ENCODE measurements at regions not wholly inside any gene's neighbourhood (a gene's known extent, or its start where the extent isn't known, plus 50 kb on each side); places are given as distances from the start of the nearest gene placed in this dataset.

DNA sequence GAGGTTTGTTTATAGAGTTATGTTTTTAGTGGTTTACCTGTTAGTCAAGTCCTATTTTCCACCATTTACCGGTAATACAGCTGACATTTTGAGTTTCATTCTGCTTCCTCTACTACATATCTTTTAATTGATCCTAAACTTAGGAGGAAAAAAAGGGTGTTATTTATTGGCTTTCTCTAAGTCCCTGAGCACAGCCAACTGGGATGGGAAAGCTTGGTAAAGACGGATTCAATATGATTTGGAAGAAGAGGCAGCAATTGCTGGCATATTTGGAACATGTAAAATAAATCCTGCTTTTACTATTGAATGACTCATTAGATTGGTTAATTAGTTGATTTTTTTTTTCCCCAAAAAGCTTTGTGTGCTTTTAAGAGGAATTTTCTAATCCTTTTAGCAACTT, 475.7 kb downstream of the PRKD1 start:
- intact Hi-C loops (cut with micrococcal nuclease), result no loop called here
- H3K4me3 ChIP-seq, result no peak overlapping the region
- H3K36me3 ChIP-seq, result no peaks in the 10 kb centered on the region
- no peak overlapping the region for H3K27ac ChIP-seq (replicated peaks)
- H3K27me3 ChIP-seq (ENCODE audit: low read depth), result no peaks in the 10 kb centered on the region
- no peaks in the 10 kb centered on the region for H3K9me3 ChIP-seq (replicated peaks)
- TF ChIP-seq, protein P1, sequence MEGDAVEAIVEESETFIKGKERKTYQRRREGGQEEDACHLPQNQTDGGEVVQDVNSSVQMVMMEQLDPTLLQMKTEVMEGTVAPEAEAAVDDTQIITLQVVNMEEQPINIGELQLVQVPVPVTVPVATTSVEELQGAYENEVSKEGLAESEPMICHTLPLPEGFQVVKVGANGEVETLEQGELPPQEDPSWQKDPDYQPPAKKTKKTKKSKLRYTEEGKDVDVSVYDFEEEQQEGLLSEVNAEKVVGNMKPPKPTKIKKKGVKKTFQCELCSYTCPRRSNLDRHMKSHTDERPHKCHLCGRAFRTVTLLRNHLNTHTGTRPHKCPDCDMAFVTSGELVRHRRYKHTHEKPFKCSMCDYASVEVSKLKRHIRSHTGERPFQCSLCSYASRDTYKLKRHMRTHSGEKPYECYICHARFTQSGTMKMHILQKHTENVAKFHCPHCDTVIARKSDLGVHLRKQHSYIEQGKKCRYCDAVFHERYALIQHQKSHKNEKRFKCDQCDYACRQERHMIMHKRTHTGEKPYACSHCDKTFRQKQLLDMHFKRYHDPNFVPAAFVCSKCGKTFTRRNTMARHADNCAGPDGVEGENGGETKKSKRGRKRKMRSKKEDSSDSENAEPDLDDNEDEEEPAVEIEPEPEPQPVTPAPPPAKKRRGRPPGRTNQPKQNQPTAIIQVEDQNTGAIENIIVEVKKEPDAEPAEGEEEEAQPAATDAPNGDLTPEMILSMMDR (IDR thresholded peaks at IDR 0.05; ENCODE audit: borderline replicate concordance), result no peak
- DNase-seq, result no peak
- no peaks in the 10 kb centered on the region for H3K4me1 ChIP-seq

DNA sequence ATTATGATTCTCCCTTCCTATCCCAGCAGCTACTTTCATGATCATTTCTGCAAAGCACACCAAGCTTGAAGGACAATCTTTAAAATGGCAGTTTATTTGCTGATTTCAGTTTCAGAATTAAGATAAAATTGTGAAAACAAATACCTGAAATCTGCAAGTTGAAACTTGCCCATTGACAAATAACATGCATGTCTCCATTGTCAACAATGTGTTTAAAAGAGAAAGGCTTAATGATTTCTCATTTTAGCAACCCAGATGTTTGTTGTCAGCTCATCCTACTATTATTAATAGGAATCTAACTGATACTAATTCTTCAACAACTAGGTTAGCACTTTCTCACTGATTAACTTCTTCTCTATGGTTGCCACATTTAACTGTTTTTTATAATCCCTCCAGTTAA, 474.6 kb downstream of the PRKD1 start:
- Histone ChIP-seq H3K9me3 (replicated peaks) (no peaks in the 10 kb centered on the region), H3K27me3 (ENCODE audit: low read depth) (no peaks in the 10 kb centered on the region), H3K27ac (replicated peaks) (no peak overlapping the region), H3K36me3 (no peaks in the 10 kb centered on the region), H3K4me1 (no peaks in the 10 kb centered on the region), H3K4me3 (no peak overlapping the region)
- intact Hi-C loops (cut with micrococcal nuclease), result no loop called here
- TF ChIP-seq, protein P1 (IDR thresholded peaks at IDR 0.05; ENCODE audit: borderline replicate concordance), result no peak
- no peak for DNase-seq

DNA sequence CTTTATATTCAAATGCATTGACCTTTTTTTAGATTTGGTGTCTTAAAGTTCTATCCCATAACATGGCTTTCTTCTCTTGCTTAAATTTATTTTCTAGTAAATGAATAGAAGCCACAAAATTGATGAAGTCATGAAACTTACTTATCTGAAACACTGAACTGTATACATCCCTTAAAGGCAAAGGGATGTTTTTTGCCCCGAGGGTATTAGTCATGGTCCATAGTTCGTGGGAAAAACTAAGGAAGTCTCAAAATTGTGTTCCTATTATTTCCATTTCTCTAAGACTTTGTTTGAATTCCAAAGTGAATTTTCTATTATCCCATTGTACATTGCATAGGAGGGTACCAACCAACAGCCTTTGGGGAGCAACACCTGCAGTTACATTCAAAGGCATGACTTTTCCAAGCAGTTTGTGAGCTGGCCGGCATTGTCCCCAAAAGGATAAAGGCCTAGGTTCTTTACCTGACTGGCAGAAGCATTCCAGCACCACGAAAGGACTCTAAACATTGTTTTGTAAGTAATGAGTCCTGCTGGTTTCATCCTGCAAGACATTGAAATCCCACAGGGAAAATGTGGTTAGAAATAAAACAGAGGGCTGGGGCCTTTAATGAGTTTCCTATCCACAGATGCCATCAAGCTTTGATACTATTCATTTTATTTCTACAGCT, 473.5 kb downstream of the PRKD1 start:
- DNase-seq, result no peak
- Histone ChIP-seq H3K36me3 (no peaks in the 10 kb centered on the region), H3K4me3 (no peak overlapping the region), H3K27ac (replicated peaks) (no peak overlapping the region), H3K27me3 (ENCODE audit: low read depth) (no peaks in the 10 kb centered on the region), H3K4me1 (no peaks in the 10 kb centered on the region), H3K9me3 (replicated peaks) (no peaks in the 10 kb centered on the region)
- intact Hi-C loops (cut with micrococcal nuclease), result no loop called here
- TF ChIP-seq, protein P1 (IDR thresholded peaks at IDR 0.05; ENCODE audit: borderline replicate concordance), result no peak

DNA sequence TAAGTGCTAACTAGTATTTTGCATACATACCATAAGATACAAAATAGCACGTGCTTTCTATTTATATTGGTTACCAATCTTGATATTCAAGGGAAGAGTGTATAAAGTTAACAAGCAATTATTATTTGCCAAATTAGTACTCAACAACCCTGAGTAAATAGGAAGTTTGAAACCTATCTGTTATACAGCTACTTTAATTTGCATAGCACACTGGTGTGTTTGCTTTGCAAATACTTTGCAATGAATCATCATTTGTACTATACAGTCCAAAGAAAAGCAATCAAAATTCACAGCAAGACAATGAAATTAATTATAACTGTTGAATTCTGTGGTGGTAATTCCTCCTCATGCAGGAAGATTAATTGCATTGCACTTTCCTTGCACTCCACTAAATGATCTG, 469.1 kb downstream of the PRKD1 start:
- no peaks in the 10 kb centered on the region for H3K4me1 ChIP-seq
- H3K27ac ChIP-seq (replicated peaks), result no peak overlapping the region
- DNase-seq, result no peak
- intact Hi-C loops (cut with micrococcal nuclease), result no loop called here
- H3K36me3 ChIP-seq, result no peaks in the 10 kb centered on the region
- TF ChIP-seq, protein P1 (IDR thresholded peaks at IDR 0.05; ENCODE audit: borderline replicate concordance), result no peak
- H3K4me3 ChIP-seq, result no peak overlapping the region
- H3K27me3 ChIP-seq (ENCODE audit: low read depth), result no peaks in the 10 kb centered on the region
- H3K9me3 ChIP-seq (replicated peaks), result no peaks in the 10 kb centered on the region

DNA sequence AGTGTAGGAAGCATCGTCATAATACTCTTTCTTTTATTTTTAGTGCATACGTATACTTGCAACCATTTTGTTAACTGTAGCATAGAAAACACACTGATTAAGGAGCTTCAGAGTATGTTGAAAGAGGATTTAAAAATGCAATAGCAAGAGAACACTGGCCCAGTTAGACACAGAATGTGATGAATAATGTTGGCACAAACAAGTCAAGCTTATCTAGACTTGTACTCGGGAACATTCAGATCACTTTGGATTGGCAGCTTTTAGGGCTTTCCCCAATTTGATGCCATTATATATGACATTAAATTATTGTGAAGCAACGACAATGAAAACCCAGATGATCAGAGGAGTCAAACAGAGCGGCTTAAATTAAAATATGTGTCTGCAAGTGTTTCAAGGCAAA, 468.1 kb downstream of the PRKD1 start:
- Histone ChIP-seq H3K36me3 (no peaks in the 10 kb centered on the region), H3K9me3 (replicated peaks) (no peaks in the 10 kb centered on the region), H3K4me3 (no peak overlapping the region), H3K27ac (replicated peaks) (no peak overlapping the region), H3K4me1 (no peaks in the 10 kb centered on the region), H3K27me3 (ENCODE audit: low read depth) (no peaks in the 10 kb centered on the region)
- intact Hi-C loops (cut with micrococcal nuclease), result no loop called here
- TF ChIP-seq, protein P1 (IDR thresholded peaks at IDR 0.05; ENCODE audit: borderline replicate concordance), result no peak
- DNase-seq, result no peak
